A673 (cell line): ENCODE measurements at regions not wholly inside any gene's neighbourhood (a gene's known extent, or its start where the extent isn't known, plus 50 kb on each side); places are given as distances from the start of the nearest gene placed in this dataset.

Source experiments
- BruUV-seq: library from RNA; stranded (reverse); fragments of 400-500 nt; replicated peaks from 2 replicates; lab custom pipeline; 2021; lab: Mats Ljungman, UMichigan
- CTCF ChIA-PET: fragments of 300-600 bp; sonication (Branson Sonifier 250); formaldehyde crosslinking; loops from one replicate; lab custom pipeline; 2022; ENCODE audit warnings: antibody characterized with exemption; lab: Charles Lee
- POLR2A ChIA-PET: fragments of 300-600 bp; sonication (Branson Sonifier 250); formaldehyde crosslinking; loops from one replicate; lab custom pipeline; 2022; ENCODE audit warnings: antibody characterized with exemption; ENCODE audit not compliant: low non-redundant PET; lab: Charles Lee
- DNase-seq: peaks from one replicate; pipeline ENCODE4 v3.0.0-alpha.2; 2015; ENCODE audit warnings: low spot score
- H3K27ac ChIP-seq: fragments of 200-600 bp; sonication (generic); 2 replicates; pipeline ENCODE4 v1.5.1; 2016; ENCODE audit warnings: mixed run types, low read depth, mild to moderate bottlenecking, mixed read lengths, antibody characterized with exemption, low read length; ENCODE audit not compliant: poor library complexity, severe bottlenecking
- H3K27me3 ChIP-seq: fragments of 200-600 bp; sonication (generic); replicated peaks from 2 replicates; pipeline ENCODE4 v1.6.1; 2017; ENCODE audit warnings: mixed run types, low read depth, mild to moderate bottlenecking, mixed read lengths, antibody characterized with exemption, low read length; ENCODE audit not compliant: insufficient read depth, poor library complexity
- H3K36me3 ChIP-seq: fragments of 200-600 bp; sonication (generic); 2 replicates; pipeline ENCODE4 v1.6.1; 2016; ENCODE audit warnings: mixed run types, mild to moderate bottlenecking, mixed read lengths, antibody characterized with exemption, low read length; ENCODE audit not compliant: insufficient read depth, poor library complexity, severe bottlenecking
- H3K4me1 ChIP-seq: fragments of 200-600 bp; sonication (generic); 2 replicates; pipeline ENCODE4 v1.6.1; 2017; ENCODE audit warnings: mixed run types, mild to moderate bottlenecking, mixed read lengths, antibody characterized with exemption, low read length; ENCODE audit not compliant: insufficient read depth, poor library complexity, severe bottlenecking
- H3K4me3 ChIP-seq: fragments of 200-600 bp; sonication (generic); 2 replicates; pipeline ENCODE4 v1.5.1; 2016; ENCODE audit warnings: low read depth, mixed run types, mild to moderate bottlenecking, mixed read lengths, low read length; ENCODE audit not compliant: poor library complexity, severe bottlenecking
- H3K9me3 ChIP-seq: fragments of 200-600 bp; sonication (generic); 2 replicates; pipeline ENCODE4 v1.6.1; 2016; ENCODE audit warnings: mixed run types, low read depth, mild to moderate bottlenecking, mixed read lengths, antibody characterized with exemption, low read length; ENCODE audit not compliant: poor library complexity, severe bottlenecking
- EZH2 ChIP-seq: fragments of 200-600 bp; sonication (generic); IDR thresholded peaks from 2 replicates; pipeline ENCODE4 v1.6.1; 2017; ENCODE audit warnings: borderline replicate concordance, low read depth, mild to moderate bottlenecking, mixed read lengths, antibody characterized with exemption, low read length; ENCODE audit not compliant: poor library complexity, severe bottlenecking
- intact Hi-C: fragments of 100-400 bp; cut with micrococcal nuclease; formaldehyde crosslinking; loops from one replicate; pipeline ENCODE4 v1.10.0; 2022; ENCODE audit not compliant: unreplicated experiment
- TF ChIP-seq, protein P1 (sequence below): fragments of 300-800, 200-600 bp; sonication (generic); conservative IDR thresholded peaks from 2 replicates; pipeline ENCODE4 v1.5.1; 2017; ENCODE audit warnings: low read depth, mild to moderate bottlenecking, antibody characterized with exemption, low read length, moderate library complexity, mixed read lengths

DNA sequence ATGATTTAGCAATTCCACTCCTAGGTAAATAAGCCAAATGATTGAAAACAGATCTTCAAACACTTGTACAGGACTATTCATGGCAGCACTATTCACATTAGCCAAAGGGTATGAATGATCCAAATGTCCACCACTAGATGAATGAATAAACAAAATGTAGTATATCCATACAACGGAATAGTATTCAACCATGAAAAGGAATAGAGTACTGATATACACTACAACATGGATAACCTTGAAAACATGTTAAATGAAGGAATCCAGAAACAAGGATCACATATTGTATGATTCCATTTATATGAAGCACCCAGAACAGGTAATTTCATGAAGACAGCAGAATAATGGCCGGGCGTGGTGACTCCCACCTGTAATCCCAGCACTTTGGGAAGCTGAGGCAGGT is 78.2 kb upstream of the IGF1R start:
- Histone ChIP-seq H3K4me1 (no peaks in the 10 kb centered on the region), H3K27me3 (peaks cover 18% of the 10 kb centered on the region), H3K27ac (no peak overlapping the region), H3K36me3 (no peaks in the 10 kb centered on the region), H3K4me3 (no peak overlapping the region), H3K9me3 (no peaks in the 10 kb centered on the region)
- intact Hi-C loops, result no loop called here
- no peak for DNase-seq
- ChIA-PET CTCF (no interaction called here), POLR2A (no interaction called here)
- no peak for TF ChIP-seq EZH2
- BruUV-seq, result no TSS peak

DNA sequence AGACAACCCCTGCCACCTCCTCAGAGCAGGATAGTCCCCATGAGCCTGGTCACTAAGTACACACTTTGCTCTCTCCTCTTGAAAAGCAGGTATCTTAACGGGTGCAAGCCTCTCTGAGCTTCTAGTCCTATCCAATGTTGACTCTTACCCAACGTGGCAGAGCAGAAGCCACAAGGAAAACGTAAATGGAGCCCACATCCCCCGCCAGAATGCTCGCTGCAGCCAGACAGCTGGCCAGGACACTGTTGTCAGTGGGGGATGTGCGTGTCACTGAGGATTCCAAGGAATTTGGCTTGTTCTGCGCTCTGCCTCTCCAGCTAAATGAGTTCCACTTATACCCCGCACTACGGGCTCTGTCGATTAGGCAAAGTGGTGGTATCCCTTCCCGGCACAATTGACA is 67.8 kb upstream of the IGF1R start:
- POLR2A ChIA-PET, result no interaction called here
- Histone ChIP-seq H3K36me3 (no peaks in the 10 kb centered on the region), H3K9me3 (no peaks in the 10 kb centered on the region), H3K4me1 (no peaks in the 10 kb centered on the region), H3K27me3 (peaks cover 51% of the 10 kb centered on the region), H3K4me3 (no peak overlapping the region), H3K27ac (no peak overlapping the region)
- no TSS peak for BruUV-seq
- no peak for TF ChIP-seq EZH2
- TF ChIP-seq, protein P1, sequence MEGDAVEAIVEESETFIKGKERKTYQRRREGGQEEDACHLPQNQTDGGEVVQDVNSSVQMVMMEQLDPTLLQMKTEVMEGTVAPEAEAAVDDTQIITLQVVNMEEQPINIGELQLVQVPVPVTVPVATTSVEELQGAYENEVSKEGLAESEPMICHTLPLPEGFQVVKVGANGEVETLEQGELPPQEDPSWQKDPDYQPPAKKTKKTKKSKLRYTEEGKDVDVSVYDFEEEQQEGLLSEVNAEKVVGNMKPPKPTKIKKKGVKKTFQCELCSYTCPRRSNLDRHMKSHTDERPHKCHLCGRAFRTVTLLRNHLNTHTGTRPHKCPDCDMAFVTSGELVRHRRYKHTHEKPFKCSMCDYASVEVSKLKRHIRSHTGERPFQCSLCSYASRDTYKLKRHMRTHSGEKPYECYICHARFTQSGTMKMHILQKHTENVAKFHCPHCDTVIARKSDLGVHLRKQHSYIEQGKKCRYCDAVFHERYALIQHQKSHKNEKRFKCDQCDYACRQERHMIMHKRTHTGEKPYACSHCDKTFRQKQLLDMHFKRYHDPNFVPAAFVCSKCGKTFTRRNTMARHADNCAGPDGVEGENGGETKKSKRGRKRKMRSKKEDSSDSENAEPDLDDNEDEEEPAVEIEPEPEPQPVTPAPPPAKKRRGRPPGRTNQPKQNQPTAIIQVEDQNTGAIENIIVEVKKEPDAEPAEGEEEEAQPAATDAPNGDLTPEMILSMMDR, result no peak
- CTCF ChIA-PET, result no interaction called here
- no peak for DNase-seq
- intact Hi-C loops, result no loop called here

DNA sequence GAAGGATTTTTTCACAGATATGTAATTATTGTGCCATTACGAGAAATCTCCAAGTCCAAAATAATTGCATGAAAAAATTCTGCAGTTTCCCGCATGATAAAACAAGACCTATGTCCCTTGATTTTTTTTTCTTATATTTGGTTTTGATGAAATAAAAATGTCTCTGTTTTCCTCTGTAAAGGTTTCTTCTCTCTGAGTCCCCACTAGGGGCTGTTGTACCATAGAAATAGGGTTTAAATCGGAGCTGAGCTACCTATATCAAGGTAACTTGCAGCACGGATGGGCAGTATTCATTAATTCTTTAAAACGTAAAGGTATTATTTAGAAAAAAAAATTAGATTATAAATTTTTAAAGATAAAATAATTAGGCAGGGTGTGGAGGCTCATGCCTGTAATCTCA is 66.6 kb upstream of the IGF1R start:
- Histone ChIP-seq H3K4me1 (no peaks in the 10 kb centered on the region), H3K36me3 (no peaks in the 10 kb centered on the region), H3K9me3 (no peaks in the 10 kb centered on the region), H3K4me3 (no peak overlapping the region), H3K27me3 (peaks cover 63% of the 10 kb centered on the region), H3K27ac (no peak overlapping the region)
- intact Hi-C loops, result no loop called here
- CTCF ChIA-PET, result no interaction called here
- no peak for DNase-seq
- POLR2A ChIA-PET, result no interaction called here
- TF ChIP-seq, protein P1, result peak; percentile 39; the same call in 1 of the 2 replicates
- no peak for TF ChIP-seq EZH2
- BruUV-seq, result no TSS peak

DNA sequence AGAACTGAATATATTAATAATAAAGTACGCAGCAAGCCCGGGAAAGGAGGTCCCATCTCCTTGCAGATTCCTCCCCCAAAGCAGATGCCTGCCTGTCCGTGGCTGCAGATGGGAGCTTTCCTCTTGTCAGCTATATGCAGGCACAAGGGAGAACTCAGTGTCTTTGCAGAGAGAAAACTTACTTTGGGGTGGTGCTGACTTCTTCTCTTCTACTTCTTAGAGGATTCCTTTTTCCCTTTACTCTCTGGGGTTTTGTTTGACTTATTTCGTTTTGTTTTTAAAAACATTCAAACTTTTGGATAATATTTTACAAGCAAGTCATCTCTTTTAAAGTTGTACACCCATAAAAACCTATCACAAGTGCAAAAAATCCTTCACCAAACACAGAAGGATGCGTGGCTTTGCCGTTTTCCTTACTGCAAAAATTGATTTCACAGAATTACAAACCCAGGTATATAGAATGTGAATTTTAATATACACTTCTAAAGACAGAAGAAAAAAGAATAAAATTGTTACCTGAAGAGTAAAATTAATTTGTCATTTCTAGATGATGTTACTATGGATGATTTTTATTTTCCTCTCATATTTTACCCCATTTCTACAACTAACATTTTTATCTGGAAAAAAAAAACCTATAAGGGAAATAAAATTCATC is 65.3 kb upstream of the IGF1R start:
- no peak overlapping the region for H3K27ac ChIP-seq

More for the DNA sequence above, 65.3 kb upstream of the IGF1R start:
- no peak for DNase-seq
- H3K36me3 ChIP-seq, result no peaks in the 10 kb centered on the region
- no TSS peak for BruUV-seq
- CTCF ChIA-PET, result no interaction called here
- no peak overlapping the region for H3K4me3 ChIP-seq
- TF ChIP-seq, protein P1, result no peak
- no peak for TF ChIP-seq EZH2
- intact Hi-C loops, result no loop called here
- POLR2A ChIA-PET, result no interaction called here
- no peaks in the 10 kb centered on the region for H3K4me1 ChIP-seq
- peaks cover 64% of the 10 kb centered on the region for H3K27me3 ChIP-seq
- H3K9me3 ChIP-seq, result no peaks in the 10 kb centered on the region
